ENCODE measurements at regions not wholly inside any gene's neighbourhood (a gene's known extent, or its start where the extent isn't known, plus 50 kb on each side); places are given as distances from the start of the nearest gene placed in this dataset.

DNA sequence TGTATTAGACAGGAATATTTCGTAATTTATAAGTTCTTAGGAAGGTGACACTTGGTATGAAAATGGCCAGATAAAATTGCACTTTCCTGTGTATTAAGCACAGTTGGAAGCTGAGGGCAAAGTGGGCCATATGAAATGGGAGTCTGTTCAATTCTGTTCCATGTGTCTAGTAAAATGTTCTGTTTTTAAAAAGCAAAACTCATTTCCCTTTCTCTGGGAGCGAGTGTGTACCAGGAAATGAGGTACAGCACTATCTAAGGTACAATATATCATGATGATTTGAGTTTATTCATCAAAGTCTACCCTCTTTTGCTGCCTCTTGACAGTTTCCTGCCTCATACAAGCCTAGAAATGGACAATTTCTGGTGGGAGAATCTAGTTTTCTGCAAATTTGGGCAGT lies 51.2 kb upstream of the KCNN2 start:
- intact Hi-C loops (cut with DNase I; ENCODE audit: low total_unique reads): no loop called here
- Histone ChIP-seq H3K4me3 (no peak overlapping the region), H3K27me3 (replicated peaks in 1 of 7) (no peaks in the 10 kb centered on the region), H3K27ac (no peak overlapping the region), H3K4me1 (no peaks in the 10 kb centered on the region), H3K9me3 (no peaks in the 10 kb centered on the region), H3K36me3 (no peaks in the 10 kb centered on the region)
- DNase-seq: no peak
- 34 to 52% (median 36%) methylated on average over 2 of the region's 2 CpGs for WGBS, 5 donors
- no peak for TF ChIP-seq POLR2A (IDR thresholded peaks at IDR 0.05)

DNA sequence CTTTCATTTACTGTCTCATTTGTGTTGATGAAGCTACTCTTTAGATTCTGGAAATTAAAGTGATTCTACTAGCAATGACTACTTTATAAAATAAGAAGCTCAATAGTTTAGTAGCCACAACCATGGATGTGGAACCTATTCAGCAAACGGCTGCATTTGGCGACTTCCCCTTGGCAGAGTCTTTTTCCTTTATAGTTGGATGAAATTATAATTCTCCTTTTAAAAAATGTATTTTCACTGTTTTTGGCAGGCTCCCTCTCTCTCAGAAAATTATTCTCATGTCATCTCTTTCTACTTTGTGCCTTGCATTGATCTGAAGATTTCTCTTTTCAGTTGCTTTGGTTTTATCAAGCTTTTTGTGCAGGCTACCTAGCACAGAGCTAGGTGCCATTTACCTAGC lies 50.6 kb upstream of the KCNN2 start:
- H3K36me3 ChIP-seq: no peaks in the 10 kb centered on the region
- H3K4me1 ChIP-seq: no peaks in the 10 kb centered on the region
- no peak for DNase-seq
- no peak for TF ChIP-seq POLR2AphosphoS5 (IDR thresholded peaks at IDR 0.05)
- TF ChIP-seq POLR2A (IDR thresholded peaks at IDR 0.05): no peak
- TF ChIP-seq, protein P1, sequence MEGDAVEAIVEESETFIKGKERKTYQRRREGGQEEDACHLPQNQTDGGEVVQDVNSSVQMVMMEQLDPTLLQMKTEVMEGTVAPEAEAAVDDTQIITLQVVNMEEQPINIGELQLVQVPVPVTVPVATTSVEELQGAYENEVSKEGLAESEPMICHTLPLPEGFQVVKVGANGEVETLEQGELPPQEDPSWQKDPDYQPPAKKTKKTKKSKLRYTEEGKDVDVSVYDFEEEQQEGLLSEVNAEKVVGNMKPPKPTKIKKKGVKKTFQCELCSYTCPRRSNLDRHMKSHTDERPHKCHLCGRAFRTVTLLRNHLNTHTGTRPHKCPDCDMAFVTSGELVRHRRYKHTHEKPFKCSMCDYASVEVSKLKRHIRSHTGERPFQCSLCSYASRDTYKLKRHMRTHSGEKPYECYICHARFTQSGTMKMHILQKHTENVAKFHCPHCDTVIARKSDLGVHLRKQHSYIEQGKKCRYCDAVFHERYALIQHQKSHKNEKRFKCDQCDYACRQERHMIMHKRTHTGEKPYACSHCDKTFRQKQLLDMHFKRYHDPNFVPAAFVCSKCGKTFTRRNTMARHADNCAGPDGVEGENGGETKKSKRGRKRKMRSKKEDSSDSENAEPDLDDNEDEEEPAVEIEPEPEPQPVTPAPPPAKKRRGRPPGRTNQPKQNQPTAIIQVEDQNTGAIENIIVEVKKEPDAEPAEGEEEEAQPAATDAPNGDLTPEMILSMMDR (IDR thresholded peaks at IDR 0.05 in 8 of 11, conservative IDR thresholded peaks at IDR 0.05 in 3 of 11): no peak
- no peaks in the 10 kb centered on the region for H3K27me3 ChIP-seq (replicated peaks in 1 of 7)
- intact Hi-C loops (cut with DNase I; ENCODE audit: low total_unique reads): no loop called here
- 59 to 81% (median 77%) methylated on average over 2 of the region's 2 CpGs for WGBS, 5 donors
- H3K9me3 ChIP-seq: no peaks in the 10 kb centered on the region
- H3K27ac ChIP-seq: no peak overlapping the region
- no peak overlapping the region for H3K4me3 ChIP-seq

- Histone ChIP-seq H3K27ac (no peak overlapping the region), H3K9me3 (no peaks in the 10 kb centered on the region), H3K4me3 (no peak overlapping the region), H3K27me3 (replicated peaks in 1 of 7) (no peaks in the 10 kb centered on the region), H3K36me3 (no peaks in the 10 kb centered on the region), H3K4me1 (no peaks in the 10 kb centered on the region)
- 63 to 100% (median 84%) methylated on average over 1 of the region's 1 CpG for WGBS, 5 donors
- TF ChIP-seq POLR2A (IDR thresholded peaks at IDR 0.05) (no peak), POLR2AphosphoS5 (IDR thresholded peaks at IDR 0.05) (no peak)
- TF ChIP-seq, protein P1 (IDR thresholded peaks at IDR 0.05 in 8 of 11, conservative IDR thresholded peaks at IDR 0.05 in 3 of 11): no peak
- intact Hi-C loops (cut with DNase I; ENCODE audit: low total_unique reads): no loop called here
- DNase-seq: no peak
Measured at GRCh38 chr5:114311968-114312367, 49.9 kb upstream of the KCNN2 start.

Small RNA genes lying in the stretch of these regions (small RNA-seq; reads per million reads assigned to genes)
- 0 reads per million in 4 donors for gene RN7SKP89
